ENCODE measurements at regions not wholly inside any gene's neighbourhood (a gene's known extent, or its start where the extent isn't known, plus 50 kb on each side); places are given as distances from the start of the nearest gene placed in this dataset.

- BruUV-seq (replicated peaks): no TSS peak
- no peak for TF ChIP-seq REST (IDR thresholded peaks at IDR 0.05; ENCODE audit: insufficient read depth in 1 of 2, low read depth in 2 of 2, low read length in 1 of 2)
- TF ChIP-seq POLR2AphosphoS5 (IDR thresholded peaks at IDR 0.05; ENCODE audit: low read depth, low read length): no peak
- no peak for TF ChIP-seq CTCF (IDR thresholded peaks at IDR 0.05)
- no peak for TF ChIP-seq SIN3A (IDR thresholded peaks at IDR 0.05; ENCODE audit: borderline replicate concordance, insufficient read depth, low read depth, low read length)
- no peak for TF ChIP-seq TCF7L2 (IDR thresholded peaks at IDR 0.05; ENCODE audit: low read depth, low read length)
- Histone ChIP-seq H3K4me1 (ENCODE audit: control insufficient read depth, insufficient read depth, low read length) (no peaks in the 10 kb centered on the region), H3K4me3 (ENCODE audit: low read depth in 2 of 2, low read length in 2 of 2) (no peak overlapping the region), H3K27ac (ENCODE audit: low read length) (no peak overlapping the region), H3K9me3 (ENCODE audit: control insufficient read depth, insufficient read depth, low read depth, low read length) (no peaks in the 10 kb centered on the region), H3K36me3 (ENCODE audit: control insufficient read depth, insufficient read depth, low read length) (no peaks in the 10 kb centered on the region), H3K27me3 (ENCODE audit: control insufficient read depth, insufficient read depth, low read length) (no peaks in the 10 kb centered on the region)
- no peak for DNase-seq (ENCODE audit: low read depth, low spot score)
- ATAC-seq: no peak
- intact Hi-C loops (cut with micrococcal nuclease; ENCODE audit: unreplicated experiment) (no loop called here), in situ Hi-C loops (cut with HindIII; ENCODE audit: low pct_unique_long_range_greater_than_20kb, low sequenced_read_pairs) (no loop called here)
- ChIA-PET POLR2A (no interaction called here), CTCF (no interaction called here)
These were observed 484.0 kb downstream of the METTL15 start for GRCh38 chr11:28592141-28592540.

GRCh38 chr11:28584992-28585391, 476.8 kb downstream of the METTL15 start:
- H3K36me3 ChIP-seq (ENCODE audit: control insufficient read depth, insufficient read depth, low read length): no peaks in the 10 kb centered on the region
- DNase-seq (ENCODE audit: low read depth, low spot score): no peak
- no TSS peak for BruUV-seq (replicated peaks)
- no peak for ATAC-seq
- CTCF ChIA-PET: no interaction called here
- intact Hi-C loops (cut with micrococcal nuclease; ENCODE audit: unreplicated experiment) (no loop called here), in situ Hi-C loops (cut with HindIII; ENCODE audit: low pct_unique_long_range_greater_than_20kb, low sequenced_read_pairs) (no loop called here)
- H3K4me1 ChIP-seq (ENCODE audit: control insufficient read depth, insufficient read depth, low read length): no peaks in the 10 kb centered on the region
- no peaks in the 10 kb centered on the region for H3K9me3 ChIP-seq (ENCODE audit: control insufficient read depth, insufficient read depth, low read depth, low read length)
- no peaks in the 10 kb centered on the region for H3K27me3 ChIP-seq (ENCODE audit: control insufficient read depth, insufficient read depth, low read length)
- no peak overlapping the region for H3K4me3 ChIP-seq (ENCODE audit: low read depth in 2 of 2, low read length in 2 of 2)
- POLR2A ChIA-PET: no interaction called here
- no peak for TF ChIP-seq SIN3A (IDR thresholded peaks at IDR 0.05; ENCODE audit: borderline replicate concordance, insufficient read depth, low read depth, low read length)
- TF ChIP-seq POLR2AphosphoS5 (IDR thresholded peaks at IDR 0.05; ENCODE audit: low read depth, low read length): no peak
- TF ChIP-seq REST (IDR thresholded peaks at IDR 0.05; ENCODE audit: insufficient read depth in 1 of 2, low read depth in 2 of 2, low read length in 1 of 2): no peak
- TF ChIP-seq TCF7L2 (IDR thresholded peaks at IDR 0.05; ENCODE audit: low read depth, low read length): no peak
- TF ChIP-seq CTCF (IDR thresholded peaks at IDR 0.05): no peak
- H3K27ac ChIP-seq (ENCODE audit: low read length): no peak overlapping the region
